Progenitor cell of endocrine pancreas (in vitro differentiated cells): ENCODE measurements at regions not wholly inside any gene's neighbourhood (a gene's known extent, or its start where the extent isn't known, plus 50 kb on each side); places are given as distances from the start of the nearest gene placed in this dataset.

Experiments used
- DNase-seq: peaks from one replicate; pipeline ENCODE4 v3.0.0; 2021; ENCODE audit warnings: low spot score; ENCODE audit not compliant: unreplicated experiment
- H3K27ac Mint-ChIP-seq: 2 replicates; pipeline ENCODE4 v1.8.0; 2021; ENCODE audit warnings: mild to moderate bottlenecking, moderate library complexity, mixed read lengths
- H3K27me3 Mint-ChIP-seq: 2 replicates; pipeline ENCODE4 v1.8.0; 2021; ENCODE audit warnings: mixed read lengths
- H3K36me3 Mint-ChIP-seq: 2 replicates; pipeline ENCODE4 v1.8.0; 2022; ENCODE audit warnings: mixed read lengths; ENCODE audit not compliant: insufficient read depth
- H3K4me1 Mint-ChIP-seq: 2 replicates; pipeline ENCODE4 v1.8.0; 2021; ENCODE audit warnings: low read depth, mixed read lengths
- H3K4me3 Mint-ChIP-seq: 2 replicates; pipeline ENCODE4 v1.8.0; 2021; ENCODE audit warnings: low read depth, mild to moderate bottlenecking, moderate library complexity, mixed read lengths
- H3K9me3 Mint-ChIP-seq: 2 replicates; pipeline ENCODE4 v1.8.0; 2021; ENCODE audit warnings: low read depth, mixed read lengths
- CTCF ChIP-seq: fragments of 200-600 bp; sonication (generic); IDR thresholded peaks from one replicate; pipeline ENCODE4 v1.5.0; 2021; ENCODE audit warnings: antibody characterized with exemption, mild to moderate bottlenecking; ENCODE audit not compliant: unreplicated experiment

- no peaks in the 10 kb centered on the region for H3K9me3 Mint-ChIP-seq
- no peak overlapping the region for H3K27ac Mint-ChIP-seq
- H3K4me3 Mint-ChIP-seq: no peak overlapping the region
- H3K36me3 Mint-ChIP-seq: no peaks in the 10 kb centered on the region
- H3K4me1 Mint-ChIP-seq: peaks cover 15% of the 10 kb centered on the region
- H3K27me3 Mint-ChIP-seq: peaks cover 28% of the 10 kb centered on the region
- TF ChIP-seq CTCF: no peak
- no peak for DNase-seq
Observed at GRCh38 chr9:87278971-87279733, 218.5 kb upstream of the DAPK1 start.

- DNase-seq: no peak
- Mint-ChIP-seq H3K36me3 (no peaks in the 10 kb centered on the region), H3K27me3 (peaks cover 21% of the 10 kb centered on the region), H3K4me3 (no peak overlapping the region), H3K9me3 (no peaks in the 10 kb centered on the region), H3K4me1 (peaks cover 20% of the 10 kb centered on the region), H3K27ac (no peak overlapping the region)
- TF ChIP-seq CTCF: no peak
Observed at GRCh38 chr9:87280421-87280820, 217.2 kb upstream of the DAPK1 start.

DNA sequence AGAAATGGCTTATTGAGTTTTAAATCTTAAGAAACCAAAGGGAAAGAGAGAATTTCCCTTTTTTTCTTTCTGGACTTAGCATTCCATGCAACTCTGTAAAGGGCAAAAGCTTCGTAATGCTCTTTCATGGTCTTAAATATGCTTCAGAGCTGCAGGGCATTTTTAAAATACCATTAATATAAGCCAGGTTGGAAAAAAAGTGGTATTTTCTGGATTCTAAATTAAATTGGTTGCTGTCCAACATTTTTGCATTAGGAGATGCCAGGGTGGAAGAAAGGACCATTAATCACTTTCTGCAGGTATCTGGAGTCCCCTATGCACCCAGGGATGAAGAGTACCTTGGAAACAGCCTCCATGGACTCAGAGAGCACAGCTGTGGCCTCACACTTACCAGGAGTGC, 215.1 kb upstream of the DAPK1 start:
- TF ChIP-seq CTCF: no peak
- Mint-ChIP-seq H3K4me3 (no peak overlapping the region), H3K36me3 (no peaks in the 10 kb centered on the region), H3K27me3 (peaks cover 12% of the 10 kb centered on the region), H3K9me3 (no peaks in the 10 kb centered on the region), H3K27ac (no peak overlapping the region), H3K4me1 (peaks cover 19% of the 10 kb centered on the region)
- DNase-seq: no peak

DNA sequence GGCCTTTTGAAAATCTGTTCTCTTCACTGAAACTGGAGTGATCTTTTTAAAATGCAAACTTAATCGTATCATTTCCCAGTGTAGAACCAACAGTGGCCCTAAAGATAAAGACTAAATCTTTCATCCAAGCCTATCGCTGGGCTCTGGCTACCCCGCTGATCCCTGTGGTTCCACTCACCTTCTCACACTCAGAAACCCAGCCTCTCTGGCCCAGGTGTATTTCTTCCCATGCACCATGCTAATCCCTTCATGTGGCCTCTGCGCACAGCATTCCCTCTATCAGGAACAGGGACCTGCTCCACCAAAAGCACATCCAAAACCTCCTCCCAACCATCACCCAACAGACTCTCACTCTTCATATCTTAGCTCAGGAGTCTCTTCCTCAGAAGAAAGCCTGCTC, 214.1 kb upstream of the DAPK1 start:
- DNase-seq: no peak
- Mint-ChIP-seq H3K4me3 (no peak overlapping the region), H3K27me3 (peaks cover 10% of the 10 kb centered on the region), H3K27ac (no peak overlapping the region), H3K9me3 (no peaks in the 10 kb centered on the region), H3K36me3 (no peaks in the 10 kb centered on the region), H3K4me1 (peaks cover 19% of the 10 kb centered on the region)
- no peak for TF ChIP-seq CTCF

DNA sequence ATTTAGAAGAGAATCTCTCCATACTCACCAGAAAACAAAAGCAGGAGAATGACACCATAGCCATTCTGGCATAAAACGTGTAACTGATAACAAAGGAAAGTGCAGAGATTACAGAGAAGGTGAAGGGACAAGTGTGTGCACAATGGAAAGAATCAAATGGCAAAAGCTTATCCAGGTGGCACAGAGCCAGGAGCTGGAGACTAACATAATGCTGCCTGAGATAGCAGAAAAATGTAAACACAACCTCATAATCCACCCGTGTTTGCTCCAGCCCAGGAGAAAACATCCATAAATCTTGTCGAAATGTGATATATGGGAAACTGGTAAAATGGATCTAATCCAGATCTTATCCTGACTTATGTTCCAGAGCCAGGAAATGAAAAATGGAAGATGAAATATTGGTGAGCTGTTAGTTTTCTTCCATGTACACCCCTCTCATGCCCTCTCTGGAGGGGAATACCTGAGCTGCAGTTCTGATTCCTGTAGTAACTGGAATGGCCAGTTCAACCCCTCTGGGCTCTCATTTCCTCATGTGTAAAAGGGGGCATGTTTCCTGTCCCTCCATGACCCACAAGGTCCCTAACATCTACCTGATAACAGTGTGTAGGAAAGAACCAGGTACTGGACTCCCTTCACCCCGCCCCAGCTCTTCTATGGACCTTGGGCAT, 212.3 kb upstream of the DAPK1 start:
- H3K27ac Mint-ChIP-seq: no peak overlapping the region
- no peak for TF ChIP-seq CTCF
- DNase-seq: no peak
- no peaks in the 10 kb centered on the region for H3K9me3 Mint-ChIP-seq
- H3K36me3 Mint-ChIP-seq: no peaks in the 10 kb centered on the region
- H3K27me3 Mint-ChIP-seq: peaks cover 11% of the 10 kb centered on the region
- no peak overlapping the region for H3K4me3 Mint-ChIP-seq
- peaks cover 19% of the 10 kb centered on the region for H3K4me1 Mint-ChIP-seq
